HG03460 (cell line): ENCODE measurements at regions not wholly inside any gene's neighbourhood (a gene's known extent, or its start where the extent isn't known, plus 50 kb on each side); places are given as distances from the start of the nearest gene placed in this dataset.
A peak's percentile ranks its signal among the peaks of the same experiment; 100 is the strongest.
"Not testable (repeated sequence)": the region's sequence is repeated elsewhere in the genome, so short reads cannot be mapped to it uniquely, and the experiment has no call there.

Experiments used
- ATAC-seq: cut with Tn5 transposase; IDR thresholded peaks from one replicate; pipeline ENCODE4 v1.9.1; 2021; ENCODE audit not compliant: unreplicated experiment

GRCh38 chr6:54559136-54559535, 250.9 kb downstream of the TINAG start:
- no peak for ATAC-seq

GRCh38 chr6:54564188-54564587, 255.9 kb downstream of the TINAG start:
- ATAC-seq: not testable (repeated sequence)

GRCh38 chr6:54574671-54575070, 266.4 kb downstream of the TINAG start:
- ATAC-seq: no peak

GRCh38 chr6:54578261-54578660, 268.3 kb upstream of the FAM83B start:
- no peak for ATAC-seq

- no peak for ATAC-seq
These were observed 267.6 kb upstream of the FAM83B start for GRCh38 chr6:54579011-54579410.

- ATAC-seq: no peak
These were observed 260.3 kb upstream of the FAM83B start for GRCh38 chr6:54586251-54586650.

- no peak for ATAC-seq
These were observed 259.3 kb upstream of the FAM83B start for GRCh38 chr6:54587277-54587676.

- ATAC-seq: no peak
These were observed 258.4 kb upstream of the FAM83B start for GRCh38 chr6:54588176-54588575.

GRCh38 chr6:54595844-54596243, 250.7 kb upstream of the FAM83B start:
- no peak for ATAC-seq

GRCh38 chr6:54598787-54599313, 247.7 kb upstream of the FAM83B start:
- no peak for ATAC-seq

- no peak for ATAC-seq
These were observed 244.8 kb upstream of the FAM83B start for GRCh38 chr6:54601600-54602300.

- no peak for ATAC-seq
These were observed 244.0 kb upstream of the FAM83B start for GRCh38 chr6:54602591-54602990.

- no peak for ATAC-seq
These were observed 236.6 kb upstream of the FAM83B start for GRCh38 chr6:54609981-54610380.

- ATAC-seq: no peak
These were observed 233.0 kb upstream of the FAM83B start for GRCh38 chr6:54613596-54613995.

GRCh38 chr6:54614499-54615195, 231.9 kb upstream of the FAM83B start:
- ATAC-seq: no peak

- no peak for ATAC-seq
These were observed 228.8 kb upstream of the FAM83B start for GRCh38 chr6:54617730-54618129.

GRCh38 chr6:54618572-54618971, 228.0 kb upstream of the FAM83B start:
- no peak for ATAC-seq

GRCh38 chr6:54619102-54619501, 227.5 kb upstream of the FAM83B start:
- no peak for ATAC-seq

GRCh38 chr6:54621285-54621684, 225.3 kb upstream of the FAM83B start:
- peak; percentile 62 for ATAC-seq

- ATAC-seq: no peak
These were observed 222.4 kb upstream of the FAM83B start for GRCh38 chr6:54624216-54624615.

GRCh38 chr6:54624779-54625178, 221.8 kb upstream of the FAM83B start:
- ATAC-seq: no peak

- no peak for ATAC-seq
These were observed 217.4 kb upstream of the FAM83B start for GRCh38 chr6:54629131-54629530.
